HepG2 (cell line): ENCODE measurements at regions not wholly inside any gene's neighbourhood (a gene's known extent, or its start where the extent isn't known, plus 50 kb on each side); places are given as distances from the start of the nearest gene placed in this dataset.

Experiments used
- ATAC-seq: fragments of 200-7000 bp; cut with Tn5 transposase; 3 replicates; pipeline ENCODE4 v1.9.1; 2020; ENCODE audit warnings: mild to moderate bottlenecking, moderate library complexity
- BruUV-seq: library from RNA; stranded (reverse); fragments of 400-500 nt; replicated peaks from 2 replicates; lab custom pipeline; 2021; lab: Mats Ljungman, UMichigan
- CTCF ChIA-PET: fragments of 300-600 bp; formaldehyde crosslinking; extraction: SDS; loops from one replicate; lab custom pipeline; 2021; ENCODE audit warnings: low total read pairs, inconsistent platforms, low intra/inter-chr PET ratio; lab: Yijun Ruan, JAX
- POLR2A ChIA-PET: fragments of 350-600 bp; sonication (Branson Sonifier 250); formaldehyde crosslinking; loops from one replicate; lab custom pipeline; 2020; ENCODE audit warnings: antibody characterized with exemption, inconsistent platforms; lab: Yijun Ruan, JAX
- DNase-seq: peaks from one replicate; pipeline ENCODE4 v3.0.0-alpha.2; 2015; ENCODE audit warnings: low spot score
- FAIRE-seq: peaks from 3 replicates; lab custom pipeline; 2011; peaks lifted over from hg19 to GRCh38; lab: Jason Lieb, UNC
- H2AFZ ChIP-seq: one replicate; pipeline ENCODE4 v1.6.1; 2011; ENCODE audit warnings: low read length, inconsistent platforms
- H3K27ac ChIP-seq: fragments of 300-600 bp; 3 replicates; pipeline ENCODE4 v1.8.0; 2011; ENCODE audit warnings: mixed run types, mild to moderate bottlenecking, mixed read lengths, low read length, inconsistent platforms; ENCODE audit not compliant: insufficient read depth; ENCODE audit errors: extremely low read length
- H3K27me3 ChIP-seq, 2 experiments: fragments of 200-600 bp in 1 of 2; 2 replicates in 1 of 2; 3 replicates in 1 of 2; pipeline versions ENCODE4 v1.6.0 to v1.8.0; 2011; ENCODE audit warnings: low read length in 2 of 2, mild to moderate bottlenecking in 2 of 2, moderate library complexity in 2 of 2, inconsistent platforms in 1 of 2; ENCODE audit not compliant: insufficient read depth in 2 of 2, control insufficient read depth in 1 of 2
- H3K36me3 ChIP-seq, 2 experiments: fragments of 200-600 bp in 1 of 2; replicated peaks in 1 of 2; 2 replicates in 1 of 2; 3 replicates in 1 of 2; pipeline versions ENCODE4 v1.5.1 to v1.8.0; 2011; ENCODE audit warnings: low read length in 2 of 2, inconsistent platforms in 1 of 2; ENCODE audit not compliant: insufficient read depth in 2 of 2, control insufficient read depth in 1 of 2
- H3K4me1 ChIP-seq: 2 replicates; pipeline ENCODE4 v1.5.1; 2012; ENCODE audit warnings: low read length, inconsistent platforms; ENCODE audit not compliant: insufficient read depth
- H3K4me2 ChIP-seq: 2 replicates; pipeline ENCODE4 v1.6.0; 2011; ENCODE audit warnings: low read depth, low read length, inconsistent platforms
- H3K4me3 ChIP-seq, 3 experiments: fragments of 200-600 bp in 1 of 3; sonication (generic), shearing (Covaris generic) in 1 of 3; replicated peaks in 1 of 3; 2 replicates each; pipeline ENCODE4 v1.5.1; 2011 to 2016; ENCODE audit warnings: low read length in 3 of 3, inconsistent platforms in 2 of 3, low read depth in 2 of 3, mild to moderate bottlenecking in 2 of 3, control low read depth in 1 of 3, mixed read lengths in 1 of 3; ENCODE audit not compliant: insufficient read depth in 1 of 3
- H3K79me2 ChIP-seq: one replicate; pipeline ENCODE4 v1.6.1; 2011; ENCODE audit warnings: low read length, inconsistent platforms; ENCODE audit not compliant: insufficient read depth
- H3K9ac ChIP-seq: 2 replicates; pipeline ENCODE4 v1.6.0; 2011; ENCODE audit warnings: mild to moderate bottlenecking, low read depth, low read length, inconsistent platforms; ENCODE audit not compliant: insufficient read depth
- H3K9me3 ChIP-seq: 2 replicates; pipeline ENCODE4 v1.5.1; 2012; ENCODE audit warnings: mild to moderate bottlenecking, low read length
- H4K20me1 ChIP-seq: 2 replicates; pipeline ENCODE4 v1.6.0; 2011; ENCODE audit warnings: inconsistent platforms, mild to moderate bottlenecking, low read length, moderate library complexity; ENCODE audit not compliant: insufficient read depth
- CAMTA2 ChIP-seq: sonication (generic); formaldehyde crosslinking; IDR thresholded peaks from 2 replicates; pipeline ENCODE4 v1.4.0; 2020; ENCODE audit warnings: mild to moderate bottlenecking, missing genetic modification reagents, borderline replicate concordance
- EED ChIP-seq: sonication (generic); formaldehyde crosslinking; IDR thresholded peaks from 2 replicates; pipeline ENCODE4 v1.5.0; 2020; ENCODE audit warnings: mild to moderate bottlenecking, missing genetic modification reagents
- FLYWCH1 ChIP-seq: sonication (generic); formaldehyde crosslinking; IDR thresholded peaks from 2 replicates; pipeline ENCODE4 v1.8.1; 2023; ENCODE audit warnings: mild to moderate bottlenecking, missing genetic modification reagents
- FOXJ3 ChIP-seq: sonication (generic); formaldehyde crosslinking; IDR thresholded peaks from 2 replicates; pipeline ENCODE4 v1.4.0; 2020; ENCODE audit warnings: missing genetic modification reagents, mild to moderate bottlenecking, borderline replicate concordance
- JUND ChIP-seq: sonication (generic); formaldehyde crosslinking; IDR thresholded peaks from 2 replicates; pipeline ENCODE4 v1.8.0; 2022; ENCODE audit warnings: mild to moderate bottlenecking, missing genetic modification reagents
- KDM3A ChIP-seq: IDR thresholded peaks from 2 replicates; pipeline ENCODE4 v1.6.1; 2018; ENCODE audit warnings: low read depth, missing compliant biosample characterization
- KLF13 ChIP-seq: sonication (generic); formaldehyde crosslinking; IDR thresholded peaks from 2 replicates; pipeline ENCODE4 v1.4.0; 2020; ENCODE audit warnings: mild to moderate bottlenecking, missing genetic modification reagents
- MTF1 ChIP-seq: sonication (generic); formaldehyde crosslinking; IDR thresholded peaks from 2 replicates; pipeline ENCODE4 v1.5.0; 2020; ENCODE audit warnings: missing genetic modification reagents
- NCOA5 ChIP-seq: sonication (generic); formaldehyde crosslinking; IDR thresholded peaks from 2 replicates; pipeline ENCODE4 v1.4.0; 2020; ENCODE audit warnings: missing genetic modification reagents
- NFIB ChIP-seq: sonication (generic); formaldehyde crosslinking; IDR thresholded peaks from 2 replicates; pipeline ENCODE4 v1.9.0; 2021; ENCODE audit warnings: missing genetic modification reagents, mild to moderate bottlenecking, borderline replicate concordance
- PPARG ChIP-seq: conservative IDR thresholded peaks from 2 replicates; pipeline ENCODE4 v1.6.1; 2016; ENCODE audit warnings: missing biosample characterization, missing genetic modification reagents
- REL ChIP-seq: sonication (generic); formaldehyde crosslinking; conservative IDR thresholded peaks from 2 replicates; pipeline ENCODE4 v1.8.0; 2022; ENCODE audit warnings: mild to moderate bottlenecking, missing genetic modification reagents, moderate library complexity
- SMAD1 ChIP-seq: sonication (generic); formaldehyde crosslinking; IDR thresholded peaks from 2 replicates; pipeline ENCODE4 v1.4.0; 2020; ENCODE audit warnings: missing genetic modification reagents, low read depth, mild to moderate bottlenecking, borderline replicate concordance
- ZFP62 ChIP-seq: sonication (generic); formaldehyde crosslinking; IDR thresholded peaks from 2 replicates; pipeline ENCODE4 v1.4.0; 2020; ENCODE audit warnings: missing genetic modification reagents
- ZNF335 ChIP-seq: sonication (generic); formaldehyde crosslinking; IDR thresholded peaks from 2 replicates; pipeline ENCODE4 v1.4.0; 2020; ENCODE audit warnings: missing genetic modification reagents
- ZNF530 ChIP-seq: sonication (generic); formaldehyde crosslinking; IDR thresholded peaks from 2 replicates; pipeline ENCODE4 v1.5.0; 2020; ENCODE audit warnings: low read depth, mild to moderate bottlenecking, missing genetic modification reagents
- ZNF598 ChIP-seq: sonication (generic); formaldehyde crosslinking; IDR thresholded peaks from 2 replicates; pipeline ENCODE4 v1.5.1; 2020; ENCODE audit warnings: mild to moderate bottlenecking, missing genetic modification reagents, borderline replicate concordance
- ZNF891 ChIP-seq: sonication (generic); formaldehyde crosslinking; IDR thresholded peaks from 2 replicates; pipeline ENCODE4 v1.5.0; 2020; ENCODE audit warnings: mild to moderate bottlenecking, missing genetic modification reagents
- ZSCAN31 ChIP-seq: sonication (generic); formaldehyde crosslinking; IDR thresholded peaks from 2 replicates; pipeline ENCODE4 v1.5.0; 2020; ENCODE audit warnings: low read depth, mild to moderate bottlenecking, missing genetic modification reagents
- WGBS: methylation state at CpG from one replicate; pipeline ENCODE4 v1.1.6; 2017; ENCODE audit warnings: low lambda C conversion rate; 5-methylcytosine and 5-hydroxymethylcytosine counted together
- in situ Hi-C: cut with HindIII; loops from 2 replicates; pipeline ENCODE4 v1.10.0; 2017; ENCODE audit warnings: low pct_unique_long_range_greater_than_20kb; ENCODE audit not compliant: extremely low pct_ligation_motif_present
- intact Hi-C: fragments of 100-400 bp; cut with micrococcal nuclease; formaldehyde crosslinking; loops from one replicate; pipeline ENCODE4 v1.10.0; 2022; ENCODE audit not compliant: unreplicated experiment
- TF ChIP-seq, protein P1 (sequence below): sonication (generic); formaldehyde crosslinking; IDR thresholded peaks from 2 replicates; pipeline ENCODE4 v1.5.0; 2020; ENCODE audit warnings: mild to moderate bottlenecking, low read depth, missing genetic modification reagents, borderline replicate concordance
- TF ChIP-seq, protein P2 (sequence below): sonication (generic); formaldehyde crosslinking; IDR thresholded peaks from 2 replicates; pipeline ENCODE4 v1.4.0; 2020; ENCODE audit warnings: mild to moderate bottlenecking, missing genetic modification reagents

DNA sequence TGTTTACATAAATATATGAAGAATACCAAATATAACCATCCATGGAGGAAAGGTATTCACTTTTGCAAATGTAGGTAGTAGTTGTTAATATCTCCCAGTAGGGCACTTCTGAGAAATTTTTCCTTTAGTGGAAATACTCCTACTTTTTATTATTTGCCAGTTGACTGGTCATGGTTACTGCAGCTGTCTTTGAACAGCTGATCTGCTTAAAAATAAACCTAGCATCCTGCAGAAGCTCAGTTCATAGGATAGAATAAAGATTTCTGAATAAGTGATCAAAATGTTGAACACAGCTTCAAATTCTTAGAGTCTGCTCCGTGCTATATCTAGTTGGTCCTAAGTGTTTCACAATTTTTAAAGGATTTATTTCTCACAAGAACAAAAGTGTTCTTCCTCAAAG is 270.7 kb upstream of the TRPC7 start:
- no peaks in the 10 kb centered on the region for H3K4me1 ChIP-seq
- FAIRE-seq: no peak

DNA sequence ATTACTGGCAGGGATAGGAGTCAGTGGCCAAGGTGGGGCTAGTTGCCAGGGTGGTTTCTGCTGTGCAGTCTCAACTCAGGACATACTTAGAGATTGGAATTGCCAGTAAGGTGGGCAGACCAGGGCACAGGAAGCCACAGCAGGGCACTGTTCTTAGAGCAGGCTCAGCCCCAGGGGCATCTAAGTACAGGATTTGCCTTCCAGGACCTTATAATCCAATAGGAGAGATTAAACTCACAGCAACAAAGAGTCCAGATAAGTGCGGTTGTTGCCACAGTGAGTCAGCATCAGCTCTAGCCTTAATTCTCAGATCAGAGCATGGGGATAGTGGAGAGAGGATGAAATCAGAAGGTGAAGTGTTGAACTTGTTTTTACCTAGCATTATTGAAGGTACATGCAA is 265.8 kb upstream of the TRPC7 start:
- 25% methylated on average over 1 of the region's 1 CpG for WGBS
- in situ Hi-C loops: no loop called here
- Histone ChIP-seq H3K27ac (no peak overlapping the region), H3K79me2 (no peaks in the 10 kb centered on the region), H2AFZ (no peak overlapping the region), H4K20me1 (no peaks in the 10 kb centered on the region), H3K4me3 (no peak overlapping the region)
- ChIA-PET POLR2A (no interaction called here), CTCF (no interaction called here)
- BruUV-seq: no TSS peak
- no peak for DNase-seq
- no peak for ATAC-seq
- intact Hi-C loops: no loop called here
- TF ChIP-seq KDM3A (CRISPR knock-in tag): no peak
- TF ChIP-seq ZSCAN31 (CRISPR knock-in tag): no peak
- no peak for TF ChIP-seq KLF13 (CRISPR knock-in tag)
- TF ChIP-seq FOXJ3 (CRISPR knock-in tag): no peak
- TF ChIP-seq, protein P1, sequence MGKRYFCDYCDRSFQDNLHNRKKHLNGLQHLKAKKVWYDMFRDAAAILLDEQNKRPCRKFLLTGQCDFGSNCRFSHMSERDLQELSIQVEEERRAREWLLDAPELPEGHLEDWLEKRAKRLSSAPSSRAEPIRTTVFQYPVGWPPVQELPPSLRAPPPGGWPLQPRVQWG (CRISPR knock-in tag): no peak
- no peak for TF ChIP-seq SMAD1
- no peak for TF ChIP-seq JUND (CRISPR knock-in tag)
- no peak for TF ChIP-seq ZFP62 (CRISPR knock-in tag)
- TF ChIP-seq ZNF530 (CRISPR knock-in tag): no peak
- no peak for TF ChIP-seq NCOA5 (CRISPR knock-in tag)
- no peak for TF ChIP-seq ZNF598 (CRISPR knock-in tag)
- no peak for TF ChIP-seq REL (CRISPR knock-in tag)
- TF ChIP-seq FLYWCH1 (CRISPR knock-in tag): no peak
- TF ChIP-seq, all 625 proteins: peak for 0
- H3K9ac ChIP-seq: no peak overlapping the region
- no peaks in the 10 kb centered on the region for H3K27me3 ChIP-seq
- H3K4me1 ChIP-seq: no peaks in the 10 kb centered on the region
- H3K9me3 ChIP-seq: no peaks in the 10 kb centered on the region
- H3K36me3 ChIP-seq: no peaks in the 10 kb centered on the region
- H3K4me2 ChIP-seq: no peak overlapping the region
- no peak for FAIRE-seq

More for the DNA sequence above, 270.7 kb upstream of the TRPC7 start:
- BruUV-seq: no TSS peak
- Histone ChIP-seq H3K79me2 (no peaks in the 10 kb centered on the region), H3K4me3 (no peak overlapping the region), H3K9ac (no peak overlapping the region), H3K36me3 (no peaks in the 10 kb centered on the region), H3K27me3 (peaks cover 0 to 3% of the 10 kb centered on the region in 2 experiments; a peak in 1 of 5 replicates), H4K20me1 (no peaks in the 10 kb centered on the region), H2AFZ (no peak overlapping the region), H3K27ac (no peak overlapping the region), H3K9me3 (no peaks in the 10 kb centered on the region), H3K4me2 (no peak overlapping the region)
- in situ Hi-C loops: no loop called here
- TF ChIP-seq NFIB (CRISPR knock-in tag) (no peak), CAMTA2 (no peak), EED (no peak), ZNF891 (CRISPR knock-in tag) (no peak), PPARG (CRISPR knock-in tag) (no peak), ZNF335 (CRISPR knock-in tag) (no peak), MTF1 (no peak)
- TF ChIP-seq, protein P2, sequence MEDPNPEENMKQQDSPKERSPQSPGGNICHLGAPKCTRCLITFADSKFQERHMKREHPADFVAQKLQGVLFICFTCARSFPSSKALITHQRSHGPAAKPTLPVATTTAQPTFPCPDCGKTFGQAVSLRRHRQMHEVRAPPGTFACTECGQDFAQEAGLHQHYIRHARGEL (CRISPR knock-in tag): no peak
- POLR2A ChIA-PET: no interaction called here
- CTCF ChIA-PET: no interaction called here
- 0% methylated on average over 1 of the region's 1 CpG for WGBS
- intact Hi-C loops: no loop called here
- DNase-seq: no peak
- ATAC-seq: no peak
